ENCODE measurements at regions not wholly inside any gene's neighbourhood (a gene's known extent, or its start where the extent isn't known, plus 50 kb on each side); places are given as distances from the start of the nearest gene placed in this dataset.
"Not testable (repeated sequence)": the region's sequence is repeated elsewhere in the genome, so short reads cannot be mapped to it uniquely, and the experiment has no call there.

- not testable (repeated sequence) for TF ChIP-seq CTCF, POLR2A (IDR thresholded peaks at IDR 0.05)
Observed at GRCh38 chr4:131774382-131774781, 1374.7 kb upstream of the PCDH10 start.

All from right lobe of liver (tissue), 4 donors.